ENCODE measurements at regions not wholly inside any gene's neighbourhood (a gene's known extent, or its start where the extent isn't known, plus 50 kb on each side); places are given as distances from the start of the nearest gene placed in this dataset.

- Histone ChIP-seq H3K9me3 (ENCODE audit: control insufficient read depth, insufficient read depth, low read depth, low read length) (no peaks in the 10 kb centered on the region), H3K36me3 (ENCODE audit: control insufficient read depth, insufficient read depth, low read length) (no peaks in the 10 kb centered on the region), H3K27me3 (ENCODE audit: control insufficient read depth, insufficient read depth, low read length) (no peaks in the 10 kb centered on the region), H3K4me3 (ENCODE audit: low read depth in 2 of 2, low read length in 2 of 2) (no peak overlapping the region), H3K27ac (ENCODE audit: low read length) (no peak overlapping the region), H3K4me1 (ENCODE audit: control insufficient read depth, insufficient read depth, low read length) (no peaks in the 10 kb centered on the region)
- CTCF ChIA-PET, result no interaction called here
- in situ Hi-C loops (cut with HindIII; ENCODE audit: low pct_unique_long_range_greater_than_20kb, low sequenced_read_pairs) (no loop called here), intact Hi-C loops (cut with micrococcal nuclease; ENCODE audit: unreplicated experiment) (no loop called here)
- BruUV-seq (replicated peaks), result no TSS peak
- DNase-seq (ENCODE audit: low read depth, low spot score) (no peak), ATAC-seq (no peak)
- TF ChIP-seq REST (IDR thresholded peaks at IDR 0.05; ENCODE audit: insufficient read depth in 1 of 2, low read depth in 2 of 2, low read length in 1 of 2) (no peak), POLR2AphosphoS5 (IDR thresholded peaks at IDR 0.05; ENCODE audit: low read depth, low read length) (no peak), TCF7L2 (IDR thresholded peaks at IDR 0.05; ENCODE audit: low read depth, low read length) (no peak), CTCF (IDR thresholded peaks at IDR 0.05) (no peak), SIN3A (IDR thresholded peaks at IDR 0.05; ENCODE audit: borderline replicate concordance, insufficient read depth, low read depth, low read length) (no peak)
- POLR2A ChIA-PET, result no interaction called here
Measured at GRCh38 chr11:22567759-22568158, 57.9 kb downstream of the FANCF start.

GRCh38 chr11:22566293-22566692 lies 59.3 kb downstream of the FANCF start:
- DNase-seq (ENCODE audit: low read depth, low spot score) (no peak), ATAC-seq (no peak)
- no TSS peak for BruUV-seq (replicated peaks)
- Histone ChIP-seq H3K4me1 (ENCODE audit: control insufficient read depth, insufficient read depth, low read length) (no peaks in the 10 kb centered on the region), H3K27me3 (ENCODE audit: control insufficient read depth, insufficient read depth, low read length) (no peaks in the 10 kb centered on the region), H3K36me3 (ENCODE audit: control insufficient read depth, insufficient read depth, low read length) (no peaks in the 10 kb centered on the region), H3K27ac (ENCODE audit: low read length) (no peak overlapping the region), H3K9me3 (ENCODE audit: control insufficient read depth, insufficient read depth, low read depth, low read length) (no peaks in the 10 kb centered on the region), H3K4me3 (ENCODE audit: low read depth in 2 of 2, low read length in 2 of 2) (no peak overlapping the region)
- TF ChIP-seq REST (IDR thresholded peaks at IDR 0.05; ENCODE audit: insufficient read depth in 1 of 2, low read depth in 2 of 2, low read length in 1 of 2) (no peak), POLR2AphosphoS5 (IDR thresholded peaks at IDR 0.05; ENCODE audit: low read depth, low read length) (no peak), CTCF (IDR thresholded peaks at IDR 0.05) (no peak), TCF7L2 (IDR thresholded peaks at IDR 0.05; ENCODE audit: low read depth, low read length) (no peak), SIN3A (IDR thresholded peaks at IDR 0.05; ENCODE audit: borderline replicate concordance, insufficient read depth, low read depth, low read length) (no peak)
- in situ Hi-C loops (cut with HindIII; ENCODE audit: low pct_unique_long_range_greater_than_20kb, low sequenced_read_pairs) (no loop called here), intact Hi-C loops (cut with micrococcal nuclease; ENCODE audit: unreplicated experiment) (no loop called here)
- ChIA-PET POLR2A (no interaction called here), CTCF (interaction anchor here (0.5 kb wide), 1 partner anchor 395 kb away, joined by 4 read pairs; no protein-coding TSS in a partner anchor)
